Panc1 (cell line): ENCODE measurements at regions not wholly inside any gene's neighbourhood (a gene's known extent, or its start where the extent isn't known, plus 50 kb on each side); places are given as distances from the start of the nearest gene placed in this dataset.

Source experiments
- POLR2AphosphoS5 ChIP-seq: IDR thresholded peaks from 2 replicates; pipeline ENCODE4 v1.6.1; 2012; ENCODE audit warnings: mild to moderate bottlenecking, low read depth, low read length, moderate library complexity
- SIN3A ChIP-seq: IDR thresholded peaks from 2 replicates; pipeline ENCODE4 v1.6.1; 2012; ENCODE audit warnings: low read depth, mild to moderate bottlenecking, low read length, moderate library complexity, borderline replicate concordance; ENCODE audit not compliant: insufficient read depth
- TCF7L2 ChIP-seq: IDR thresholded peaks from 2 replicates; pipeline ENCODE4 v1.6.1; 2011; ENCODE audit warnings: mild to moderate bottlenecking, low read depth, low read length, inconsistent platforms
- TF ChIP-seq, protein P1 (sequence below): fragments of 450-650 bp; IDR thresholded peaks from 2 replicates; pipeline ENCODE4 v1.5.1; 2017; ENCODE audit warnings: mild to moderate bottlenecking
- TF ChIP-seq, protein P2 (sequence below), 2 experiments: IDR thresholded peaks; 2 replicates each; pipeline ENCODE4 v1.6.1; 2011 to 2012; ENCODE audit warnings: low read depth in 2 of 2, control low read depth in 1 of 2, low read length in 1 of 2, mild to moderate bottlenecking in 1 of 2, moderate library complexity in 1 of 2; ENCODE audit not compliant: insufficient read depth in 1 of 2

DNA sequence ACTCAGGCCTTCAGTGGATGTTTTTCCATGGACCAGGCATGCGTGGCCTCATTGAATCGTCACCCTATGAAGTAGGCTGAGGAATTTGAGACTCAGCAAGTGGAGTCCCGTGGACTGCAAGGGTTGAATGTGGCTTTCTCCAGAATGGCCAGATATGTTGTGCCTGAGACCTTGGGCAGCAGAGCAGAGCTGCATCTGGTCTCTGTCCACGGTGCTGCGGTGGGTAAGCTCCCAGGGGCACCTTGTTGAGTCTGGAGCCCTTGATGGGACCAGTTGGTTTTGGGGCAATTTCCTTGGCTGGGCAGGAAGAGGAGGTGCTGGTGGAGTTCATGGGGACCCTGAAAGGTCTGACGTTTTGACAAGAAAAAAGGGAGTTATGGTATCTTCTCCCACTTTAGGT, 368.1 kb upstream of the EEF2KMT start:
- TF ChIP-seq POLR2AphosphoS5 = no peak
- TF ChIP-seq, protein P1, sequence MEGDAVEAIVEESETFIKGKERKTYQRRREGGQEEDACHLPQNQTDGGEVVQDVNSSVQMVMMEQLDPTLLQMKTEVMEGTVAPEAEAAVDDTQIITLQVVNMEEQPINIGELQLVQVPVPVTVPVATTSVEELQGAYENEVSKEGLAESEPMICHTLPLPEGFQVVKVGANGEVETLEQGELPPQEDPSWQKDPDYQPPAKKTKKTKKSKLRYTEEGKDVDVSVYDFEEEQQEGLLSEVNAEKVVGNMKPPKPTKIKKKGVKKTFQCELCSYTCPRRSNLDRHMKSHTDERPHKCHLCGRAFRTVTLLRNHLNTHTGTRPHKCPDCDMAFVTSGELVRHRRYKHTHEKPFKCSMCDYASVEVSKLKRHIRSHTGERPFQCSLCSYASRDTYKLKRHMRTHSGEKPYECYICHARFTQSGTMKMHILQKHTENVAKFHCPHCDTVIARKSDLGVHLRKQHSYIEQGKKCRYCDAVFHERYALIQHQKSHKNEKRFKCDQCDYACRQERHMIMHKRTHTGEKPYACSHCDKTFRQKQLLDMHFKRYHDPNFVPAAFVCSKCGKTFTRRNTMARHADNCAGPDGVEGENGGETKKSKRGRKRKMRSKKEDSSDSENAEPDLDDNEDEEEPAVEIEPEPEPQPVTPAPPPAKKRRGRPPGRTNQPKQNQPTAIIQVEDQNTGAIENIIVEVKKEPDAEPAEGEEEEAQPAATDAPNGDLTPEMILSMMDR = no peak
- TF ChIP-seq, protein P2, sequence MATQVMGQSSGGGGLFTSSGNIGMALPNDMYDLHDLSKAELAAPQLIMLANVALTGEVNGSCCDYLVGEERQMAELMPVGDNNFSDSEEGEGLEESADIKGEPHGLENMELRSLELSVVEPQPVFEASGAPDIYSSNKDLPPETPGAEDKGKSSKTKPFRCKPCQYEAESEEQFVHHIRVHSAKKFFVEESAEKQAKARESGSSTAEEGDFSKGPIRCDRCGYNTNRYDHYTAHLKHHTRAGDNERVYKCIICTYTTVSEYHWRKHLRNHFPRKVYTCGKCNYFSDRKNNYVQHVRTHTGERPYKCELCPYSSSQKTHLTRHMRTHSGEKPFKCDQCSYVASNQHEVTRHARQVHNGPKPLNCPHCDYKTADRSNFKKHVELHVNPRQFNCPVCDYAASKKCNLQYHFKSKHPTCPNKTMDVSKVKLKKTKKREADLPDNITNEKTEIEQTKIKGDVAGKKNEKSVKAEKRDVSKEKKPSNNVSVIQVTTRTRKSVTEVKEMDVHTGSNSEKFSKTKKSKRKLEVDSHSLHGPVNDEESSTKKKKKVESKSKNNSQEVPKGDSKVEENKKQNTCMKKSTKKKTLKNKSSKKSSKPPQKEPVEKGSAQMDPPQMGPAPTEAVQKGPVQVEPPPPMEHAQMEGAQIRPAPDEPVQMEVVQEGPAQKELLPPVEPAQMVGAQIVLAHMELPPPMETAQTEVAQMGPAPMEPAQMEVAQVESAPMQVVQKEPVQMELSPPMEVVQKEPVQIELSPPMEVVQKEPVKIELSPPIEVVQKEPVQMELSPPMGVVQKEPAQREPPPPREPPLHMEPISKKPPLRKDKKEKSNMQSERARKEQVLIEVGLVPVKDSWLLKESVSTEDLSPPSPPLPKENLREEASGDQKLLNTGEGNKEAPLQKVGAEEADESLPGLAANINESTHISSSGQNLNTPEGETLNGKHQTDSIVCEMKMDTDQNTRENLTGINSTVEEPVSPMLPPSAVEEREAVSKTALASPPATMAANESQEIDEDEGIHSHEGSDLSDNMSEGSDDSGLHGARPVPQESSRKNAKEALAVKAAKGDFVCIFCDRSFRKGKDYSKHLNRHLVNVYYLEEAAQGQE (IDR thresholded peaks at IDR 0.05; ENCODE audit: insufficient read depth in 1 of 2, low read depth in 2 of 2, low read length in 1 of 2) = 0 out of 4 replicates have a peak, but pooled peaks of 1 of the 2 experiments have one; percentile 55
- no peak for TF ChIP-seq SIN3A
- no peak for TF ChIP-seq TCF7L2
